ENCODE measurements at regions not wholly inside any gene's neighbourhood (a gene's known extent, or its start where the extent isn't known, plus 50 kb on each side); places are given as distances from the start of the nearest gene placed in this dataset.

DNA sequence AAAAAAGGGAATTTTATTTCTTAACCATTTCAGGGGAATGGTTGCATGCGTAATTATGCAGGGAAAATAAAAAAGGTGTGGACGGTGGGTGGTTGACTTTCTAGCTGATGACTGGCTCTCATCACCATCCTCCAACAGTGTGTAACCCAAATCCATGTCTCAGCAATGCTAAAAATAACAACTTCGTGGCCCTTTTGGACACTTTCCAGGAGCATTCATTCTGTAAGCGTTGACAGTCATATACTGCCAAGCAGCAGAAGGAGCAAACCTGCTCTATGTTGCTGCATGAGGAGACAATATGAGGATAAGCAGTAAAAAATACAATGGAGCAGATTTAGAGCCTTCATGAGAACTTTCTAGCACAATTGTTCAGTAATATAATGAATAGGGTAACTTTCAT, 189.1 kb downstream of the ANXA2 start:
- TF ChIP-seq POLR2AphosphoS5 (IDR thresholded peaks at IDR 0.05; ENCODE audit: low read depth, low read length) (no peak), POLR2A (IDR thresholded peaks at IDR 0.05; ENCODE audit: low read depth, low read length) (no peak)
